ENCODE measurements at regions not wholly inside any gene's neighbourhood (a gene's known extent, or its start where the extent isn't known, plus 50 kb on each side); places are given as distances from the start of the nearest gene placed in this dataset.

DNA sequence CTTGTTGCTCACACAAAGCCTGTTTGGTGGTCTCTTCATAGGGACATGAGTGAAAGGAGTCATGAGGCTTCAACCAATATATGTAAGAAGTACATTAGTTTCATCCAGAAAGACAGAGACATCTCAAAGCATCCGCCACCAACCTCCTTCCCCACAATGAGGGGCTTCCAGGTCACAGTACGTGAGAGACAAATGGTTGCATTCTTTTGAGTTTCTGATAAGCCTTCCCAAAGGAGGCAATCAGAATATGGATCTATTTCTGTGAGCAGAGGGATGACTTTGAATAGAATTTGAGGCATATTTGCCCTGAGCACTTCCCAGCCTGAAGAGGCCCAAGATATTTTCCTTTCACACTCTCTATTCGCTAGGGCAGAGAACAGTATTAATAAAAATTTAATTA, 931.1 kb downstream of the FAM181B start:
- Histone ChIP-seq H3K79me1 (ENCODE audit: low read length) (peaks cover 3% of the 10 kb centered on the region), H3K4me2 (ENCODE audit: low read length) (no peak overlapping the region), H3K9me3 (ENCODE audit: insufficient read depth, low read depth, low read length) (no peaks in the 10 kb centered on the region), H2BK12ac (ENCODE audit: low read length) (no peak overlapping the region), H4K8ac (ENCODE audit: low read depth, low read length) (peak overlapping the region; percentile 38), H3K79me2 (ENCODE audit: control insufficient read depth, insufficient read depth, low read length, poor library complexity) (no peaks in the 10 kb centered on the region), H3K27me3 (ENCODE audit: insufficient read depth, low read length) (no peaks in the 10 kb centered on the region), H3K14ac (ENCODE audit: low read length) (no peak overlapping the region), H3K4me3 (ENCODE audit: low read depth, low read length) (no peak overlapping the region), H3K27ac (ENCODE audit: low read depth, low read length) (no peak overlapping the region), H3K36me3 (ENCODE audit: control insufficient read depth in 1 of 2, insufficient read depth in 2 of 2, low read length in 2 of 2) (no peaks in the 10 kb centered on the region), H3K9ac (ENCODE audit: low read length) (no peak overlapping the region), H3K4me1 (ENCODE audit: control insufficient read depth in 1 of 2, insufficient read depth in 2 of 2, low read length in 2 of 2) (peaks cover 2 to 3% of the 10 kb centered on the region in 2 experiments), H2AFZ (ENCODE audit: insufficient read depth, low read length, poor library complexity) (no peak overlapping the region), H4K12ac (ENCODE audit: low read depth, low read length) (no peak overlapping the region), H2BK5ac (ENCODE audit: low read depth, low read length, poor library complexity) (no peak overlapping the region), H2BK120ac (ENCODE audit: insufficient read depth, low read length, poor library complexity) (no peak overlapping the region), H3K4ac (ENCODE audit: low read depth, low read length) (no peak overlapping the region), H3K18ac (ENCODE audit: low read length) (no peak overlapping the region), H4K91ac (ENCODE audit: low read depth, low read length) (no peak overlapping the region), H2AK5ac (ENCODE audit: low read length) (no peak overlapping the region), H3K23ac (ENCODE audit: low read length) (no peak overlapping the region)
- DNase-seq = peak in 1 of 2 donors; percentile 10
- WGBS (ENCODE audit: extremely low coverage, insufficient coverage, insufficient read length) = no CpG with 5 or more reads among the region's 3 CpGs

DNA sequence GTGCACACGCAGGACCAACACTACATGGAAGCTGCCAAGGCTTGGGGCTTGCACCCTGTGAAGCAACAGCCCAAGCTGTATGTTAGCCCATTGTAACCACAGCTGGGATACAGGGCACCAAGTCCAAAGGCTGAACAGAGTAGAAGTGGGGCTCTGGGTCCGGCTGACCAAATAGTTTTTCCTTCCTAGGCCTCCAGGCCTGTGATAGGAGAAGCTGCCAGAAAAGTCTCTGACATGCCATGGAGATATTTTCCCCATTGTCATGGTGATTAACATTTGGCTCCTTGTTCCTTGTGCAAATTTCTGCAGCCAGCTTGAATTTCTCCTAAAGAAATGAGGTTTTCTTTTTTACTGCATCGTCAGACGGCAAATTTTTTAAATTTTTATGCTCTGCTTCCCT, 941.2 kb downstream of the FAM181B start:
- H3K36me3 ChIP-seq (ENCODE audit: control insufficient read depth in 1 of 2, insufficient read depth in 2 of 2, low read length in 2 of 2) = no peaks in the 10 kb centered on the region
- no peak overlapping the region for H3K9ac ChIP-seq (ENCODE audit: low read length)
- H4K12ac ChIP-seq (ENCODE audit: low read depth, low read length) = no peak overlapping the region
- H3K4me2 ChIP-seq (ENCODE audit: low read length) = no peak overlapping the region
- no peak overlapping the region for H3K14ac ChIP-seq (ENCODE audit: low read length)
- H3K4me3 ChIP-seq (ENCODE audit: low read depth, low read length) = no peak overlapping the region
- H3K4me1 ChIP-seq (ENCODE audit: control insufficient read depth in 1 of 2, insufficient read depth in 2 of 2, low read length in 2 of 2) = no peaks in the 10 kb centered on the region
- no peak overlapping the region for H2AK5ac ChIP-seq (ENCODE audit: low read length)
- no peak overlapping the region for H2BK5ac ChIP-seq (ENCODE audit: low read depth, low read length, poor library complexity)
- no peaks in the 10 kb centered on the region for H3K79me2 ChIP-seq (ENCODE audit: control insufficient read depth, insufficient read depth, low read length, poor library complexity)
- H3K9me3 ChIP-seq (ENCODE audit: insufficient read depth, low read depth, low read length) = no peaks in the 10 kb centered on the region
- DNase-seq = no peak
- no peak overlapping the region for H2BK120ac ChIP-seq (ENCODE audit: insufficient read depth, low read length, poor library complexity)
- H3K27ac ChIP-seq (ENCODE audit: low read depth, low read length) = no peak overlapping the region
- no peaks in the 10 kb centered on the region for H3K79me1 ChIP-seq (ENCODE audit: low read length)
- no peak overlapping the region for H2BK12ac ChIP-seq (ENCODE audit: low read length)
- no peak overlapping the region for H4K8ac ChIP-seq (ENCODE audit: low read depth, low read length)
- H3K27me3 ChIP-seq (ENCODE audit: insufficient read depth, low read length) = no peaks in the 10 kb centered on the region
- no peak overlapping the region for H2AFZ ChIP-seq (ENCODE audit: insufficient read depth, low read length, poor library complexity)
- no CpG with 5 or more reads among the region's 4 CpGs for WGBS (ENCODE audit: extremely low coverage, insufficient coverage, insufficient read length)
- no peak overlapping the region for H3K4ac ChIP-seq (ENCODE audit: low read depth, low read length)
- no peak overlapping the region for H3K23ac ChIP-seq (ENCODE audit: low read length)
- no peak overlapping the region for H4K91ac ChIP-seq (ENCODE audit: low read depth, low read length)
- H3K18ac ChIP-seq (ENCODE audit: low read length) = no peak overlapping the region

DNA sequence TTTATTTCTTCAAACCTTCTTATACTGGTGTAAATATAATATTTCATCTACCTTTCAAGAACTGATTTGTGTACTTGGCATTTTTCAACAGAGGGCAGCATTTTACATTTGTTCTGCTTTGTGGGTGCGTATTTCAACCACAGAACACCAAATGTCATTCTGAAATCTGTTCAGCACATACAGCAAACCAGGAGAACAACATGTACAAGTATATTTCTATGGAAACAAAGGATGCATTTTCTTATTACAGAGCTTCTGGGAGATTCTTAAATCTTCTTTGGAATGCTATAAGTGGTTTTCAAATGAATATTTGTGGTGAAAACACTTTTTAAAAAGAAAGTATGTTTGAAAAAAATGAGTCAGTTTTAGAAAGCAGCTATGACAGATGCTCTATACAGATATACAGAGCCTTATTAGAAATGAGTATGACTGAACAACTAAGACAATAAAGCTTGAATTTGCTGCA, 946.0 kb downstream of the FAM181B start:
- H3K9ac ChIP-seq (ENCODE audit: low read length) = no peak overlapping the region
- H2AK5ac ChIP-seq (ENCODE audit: low read length) = no peak overlapping the region
- H3K4me3 ChIP-seq (ENCODE audit: low read depth, low read length) = no peak overlapping the region
- H2BK120ac ChIP-seq (ENCODE audit: insufficient read depth, low read length, poor library complexity) = no peak overlapping the region
- no peak overlapping the region for H2BK12ac ChIP-seq (ENCODE audit: low read length)
- no peak overlapping the region for H2AFZ ChIP-seq (ENCODE audit: insufficient read depth, low read length, poor library complexity)
- H4K12ac ChIP-seq (ENCODE audit: low read depth, low read length) = no peak overlapping the region
- H3K18ac ChIP-seq (ENCODE audit: low read length) = no peak overlapping the region
- H3K9me3 ChIP-seq (ENCODE audit: insufficient read depth, low read depth, low read length) = no peaks in the 10 kb centered on the region
- no peaks in the 10 kb centered on the region for H3K4me1 ChIP-seq (ENCODE audit: control insufficient read depth in 1 of 2, insufficient read depth in 2 of 2, low read length in 2 of 2)
- WGBS (ENCODE audit: extremely low coverage, insufficient coverage, insufficient read length) = no CpG with 5 or more reads among the region's 1 CpG
- no peak for DNase-seq
- no peak overlapping the region for H3K4me2 ChIP-seq (ENCODE audit: low read length)
- H2BK5ac ChIP-seq (ENCODE audit: low read depth, low read length, poor library complexity) = no peak overlapping the region
- H4K91ac ChIP-seq (ENCODE audit: low read depth, low read length) = no peak overlapping the region
- H4K8ac ChIP-seq (ENCODE audit: low read depth, low read length) = no peak overlapping the region
- no peaks in the 10 kb centered on the region for H3K79me2 ChIP-seq (ENCODE audit: control insufficient read depth, insufficient read depth, low read length, poor library complexity)
- no peak overlapping the region for H3K23ac ChIP-seq (ENCODE audit: low read length)
- H3K27me3 ChIP-seq (ENCODE audit: insufficient read depth, low read length) = no peaks in the 10 kb centered on the region
- no peak overlapping the region for H3K27ac ChIP-seq (ENCODE audit: low read depth, low read length)
- H3K14ac ChIP-seq (ENCODE audit: low read length) = no peak overlapping the region
- H3K36me3 ChIP-seq (ENCODE audit: control insufficient read depth in 1 of 2, insufficient read depth in 2 of 2, low read length in 2 of 2) = no peaks in the 10 kb centered on the region
- no peak overlapping the region for H3K4ac ChIP-seq (ENCODE audit: low read depth, low read length)
- no peaks in the 10 kb centered on the region for H3K79me1 ChIP-seq (ENCODE audit: low read length)

- no peaks in the 10 kb centered on the region for H3K4me1 ChIP-seq (ENCODE audit: control insufficient read depth in 1 of 2, insufficient read depth in 2 of 2, low read length in 2 of 2)
- H3K79me1 ChIP-seq (ENCODE audit: low read length) = no peaks in the 10 kb centered on the region
- H2BK12ac ChIP-seq (ENCODE audit: low read length) = no peak overlapping the region
- no peak overlapping the region for H3K4me3 ChIP-seq (ENCODE audit: low read depth, low read length)
- no peaks in the 10 kb centered on the region for H3K9me3 ChIP-seq (ENCODE audit: insufficient read depth, low read depth, low read length)
- H3K9ac ChIP-seq (ENCODE audit: low read length) = no peak overlapping the region
- H2AK5ac ChIP-seq (ENCODE audit: low read length) = no peak overlapping the region
- H2BK120ac ChIP-seq (ENCODE audit: insufficient read depth, low read length, poor library complexity) = no peak overlapping the region
- no peak overlapping the region for H3K27ac ChIP-seq (ENCODE audit: low read depth, low read length)
- H3K4ac ChIP-seq (ENCODE audit: low read depth, low read length) = no peak overlapping the region
- H3K18ac ChIP-seq (ENCODE audit: low read length) = no peak overlapping the region
- no peak overlapping the region for H3K14ac ChIP-seq (ENCODE audit: low read length)
- H3K4me2 ChIP-seq (ENCODE audit: low read length) = no peak overlapping the region
- WGBS (ENCODE audit: extremely low coverage, insufficient coverage, insufficient read length) = no CpG with 5 or more reads among the region's 3 CpGs
- no peak overlapping the region for H2AFZ ChIP-seq (ENCODE audit: insufficient read depth, low read length, poor library complexity)
- no peak overlapping the region for H4K91ac ChIP-seq (ENCODE audit: low read depth, low read length)
- H3K36me3 ChIP-seq (ENCODE audit: control insufficient read depth in 1 of 2, insufficient read depth in 2 of 2, low read length in 2 of 2) = no peaks in the 10 kb centered on the region
- no peak overlapping the region for H4K12ac ChIP-seq (ENCODE audit: low read depth, low read length)
- no peaks in the 10 kb centered on the region for H3K79me2 ChIP-seq (ENCODE audit: control insufficient read depth, insufficient read depth, low read length, poor library complexity)
- H3K27me3 ChIP-seq (ENCODE audit: insufficient read depth, low read length) = no peaks in the 10 kb centered on the region
- no peak overlapping the region for H3K23ac ChIP-seq (ENCODE audit: low read length)
- DNase-seq = no peak
- H2BK5ac ChIP-seq (ENCODE audit: low read depth, low read length, poor library complexity) = no peak overlapping the region
- H4K8ac ChIP-seq (ENCODE audit: low read depth, low read length) = no peak overlapping the region
These were observed 961.5 kb downstream of the FAM181B start for GRCh38 chr11:81772166-81772565.

Data from trophoblast cell (in vitro differentiated cells and primary cell).